ENCODE measurements at regions not wholly inside any gene's neighbourhood (a gene's known extent, or its start where the extent isn't known, plus 50 kb on each side); places are given as distances from the start of the nearest gene placed in this dataset.

- DNase-seq (ENCODE audit: low read depth, low spot score) = no peak
- peak overlapping the region; percentile 68 for H3K4me3 ChIP-seq (ENCODE audit: low read depth, low read length)
- CTCF ChIA-PET = no interaction called here
These were observed 102.2 kb upstream of the RAB6C start for GRCh38 chr2:129877289-129877741.

GRCh38 chr2:129877795-129878775 lies 101.4 kb upstream of the RAB6C start:
- ChIA-PET POLR2A (no interaction called here), CTCF (no interaction called here)
- no peak for DNase-seq (ENCODE audit: low read depth, low spot score)
- H3K4me3 ChIP-seq (ENCODE audit: low read depth, low read length) = peak overlapping the region; percentile 52
- no peak for TF ChIP-seq CTCF (IDR thresholded peaks at IDR 0.05; ENCODE audit: insufficient read depth, low read length, missing control alignments)

More at GRCh38 chr2:129877289-129877741, 102.2 kb upstream of the RAB6C start:
- POLR2A ChIA-PET = no interaction called here
- TF ChIP-seq CTCF (IDR thresholded peaks at IDR 0.05; ENCODE audit: insufficient read depth, low read length, missing control alignments) = no peak

- no peak for TF ChIP-seq CTCF (IDR thresholded peaks at IDR 0.05; ENCODE audit: insufficient read depth, low read length, missing control alignments)
These were observed 99.8 kb upstream of the RAB6C start for GRCh38 chr2:129879614-129880180.

GRCh38 chr2:129880309-129880708 lies 99.2 kb upstream of the RAB6C start:
- ChIA-PET POLR2A (no interaction called here), CTCF (no interaction called here)
- H3K4me3 ChIP-seq (ENCODE audit: low read depth, low read length) = no peak overlapping the region
- no peak for TF ChIP-seq CTCF (IDR thresholded peaks at IDR 0.05; ENCODE audit: insufficient read depth, low read length, missing control alignments)
- no peak for DNase-seq (ENCODE audit: low read depth, low spot score)

More at GRCh38 chr2:129879614-129880180, 99.8 kb upstream of the RAB6C start:
- no peak overlapping the region for H3K4me3 ChIP-seq (ENCODE audit: low read depth, low read length)
- DNase-seq (ENCODE audit: low read depth, low spot score) = no peak
- ChIA-PET CTCF (no interaction called here), POLR2A (no interaction called here)

- POLR2A ChIA-PET = no interaction called here
These were observed 98.5 kb upstream of the RAB6C start for GRCh38 chr2:129880971-129881370.

More at GRCh38 chr2:129880971-129881370, 98.5 kb upstream of the RAB6C start:
- H3K4me3 ChIP-seq (ENCODE audit: low read depth, low read length) = no peak overlapping the region
- no peak for TF ChIP-seq CTCF (IDR thresholded peaks at IDR 0.05; ENCODE audit: insufficient read depth, low read length, missing control alignments)
- no peak for DNase-seq (ENCODE audit: low read depth, low spot score)
- CTCF ChIA-PET = no interaction called here

Data from AG04449 (cell line).